ENCODE measurements at regions not wholly inside any gene's neighbourhood (a gene's known extent, or its start where the extent isn't known, plus 50 kb on each side); places are given as distances from the start of the nearest gene placed in this dataset.

GRCh38 chr2:18149660-18150246, 271.3 kb downstream of the KCNS3 start (continued):
- TF ChIP-seq ZBTB4 (CRISPR knock-in tag; IDR thresholded peaks at IDR 0.05): no peak
- no peak for TF ChIP-seq IRF4 (IDR thresholded peaks at IDR 0.05; ENCODE audit: low read depth, low read length)
- TF ChIP-seq SMC3 (IDR thresholded peaks at IDR 0.05; ENCODE audit: borderline replicate concordance, low read length): peak; percentile 59; the same call in 1 of the 2 replicates
- TF ChIP-seq FOXK2 (IDR thresholded peaks at IDR 0.05): no peak

GRCh38 chr2:18136881-18137475, 258.5 kb downstream of the KCNS3 start:
- ChIA-PET CTCF (interaction anchor here (0.7 to 2.3 kb wide), 2 partner anchors 12 to 26 kb away, joined by 3 to 9 read pairs; no protein-coding TSS in a partner anchor), POLR2A (no interaction called here), SMC1A (ENCODE audit: uncharacterized antibody, unreplicated experiment) (interaction anchor here (1.0 kb wide), 1 partner anchor 40 kb away, joined by 4 read pairs; no protein-coding TSS in a partner anchor), RAD21 (ENCODE audit: unreplicated experiment) (no interaction called here)
- no peak for TF ChIP-seq CHD4 (IDR thresholded peaks at IDR 0.05)
- TF ChIP-seq RB1 (IDR thresholded peaks at IDR 0.05; ENCODE audit: borderline replicate concordance): no peak
- TF ChIP-seq IKZF2 (IDR thresholded peaks at IDR 0.05): no peak
- TF ChIP-seq PKNOX1 (IDR thresholded peaks at IDR 0.05): no peak
- no peak for TF ChIP-seq ESRRA (IDR thresholded peaks at IDR 0.05; ENCODE audit: low read length)
- TF ChIP-seq NKRF (conservative IDR thresholded peaks at IDR 0.05): no peak
- no peak for TF ChIP-seq NBN (IDR thresholded peaks at IDR 0.05)
- Histone ChIP-seq H2AFZ (ENCODE audit: control insufficient read depth, low read depth, low read length) (no peak overlapping the region), H3K4me1 (ENCODE audit: control insufficient read depth, insufficient read depth, low read length) (no peaks in the 10 kb centered on the region), H3K27me3 (replicated peaks in 1 of 2; ENCODE audit: control insufficient read depth in 2 of 2, insufficient read depth in 2 of 2, low read length in 1 of 2) (no peaks in the 10 kb centered on the region), H3K4me2 (ENCODE audit: control insufficient read depth, insufficient read depth) (no peak overlapping the region), H3K79me2 (ENCODE audit: control insufficient read depth, insufficient read depth, low read length) (no peaks in the 10 kb centered on the region), H4K20me1 (ENCODE audit: control insufficient read depth, insufficient read depth) (no peaks in the 10 kb centered on the region), H3K36me3 (ENCODE audit: control insufficient read depth in 2 of 2, insufficient read depth in 2 of 2, low read length in 1 of 2) (no peaks in the 10 kb centered on the region), H3K9ac (ENCODE audit: control insufficient read depth, insufficient read depth, low read length) (no peak overlapping the region), H3K27ac (ENCODE audit: control insufficient read depth, insufficient read depth) (no peak overlapping the region), H3K4me3 (no peak overlapping the region), H3K9me3 (replicated peaks; ENCODE audit: control insufficient read depth, insufficient read depth, low read length) (no peaks in the 10 kb centered on the region)
- DNase-seq (ENCODE audit: low read depth, low spot score) (no peak), FAIRE-seq (no peak), ATAC-seq (no peak)
- intact Hi-C loops (cut with micrococcal nuclease; ENCODE audit: unreplicated experiment) (no loop called here), in situ Hi-C loops (cut with MboI) (no loop called here)
- no TSS peak for BruUV-seq (replicated peaks)
- WGBS (ENCODE audit: insufficient coverage, insufficient replicate concordance, low lambda C conversion rate, missing lambda C conversion rate): 2% methylated on average over 6 of the region's 6 CpGs
